Pancreas (tissue), 10 donors: ENCODE measurements at regions not wholly inside any gene's neighbourhood (a gene's known extent, or its start where the extent isn't known, plus 50 kb on each side); places are given as distances from the start of the nearest gene placed in this dataset.
"Not testable (repeated sequence)": the region's sequence is repeated elsewhere in the genome, so short reads cannot be mapped to it uniquely, and the experiment has no call there.

Experiments
- ATAC-seq, 4 donors: fragments of 200-7000 bp; cut with Tn5 transposase; one replicate each; pipeline versions ENCODE4 v1.8.0 to v1.9.1; 2020; ENCODE audit warnings: mild to moderate bottlenecking in 4 of 4, moderate library complexity in 4 of 4
- DNase-seq, 6 donors: peaks; one replicate each; pipeline ENCODE4 v3.0.0-alpha.2; 2020
- FAIRE-seq: peaks from 2 replicates; lab custom pipeline; 2012; peaks lifted over from hg19 to GRCh38; lab: Jason Lieb, UNC
- H3K27ac ChIP-seq, 4 donors: fragments of 200-600 bp; sonication (generic); 1 replicate in 3 of 4; 2 replicates in 1 of 4; pipeline versions ENCODE4 v1.5.0 to v1.8.0; 2020
- H3K27me3 ChIP-seq, 4 donors: fragments of 200-600 bp; one replicate each; pipeline ENCODE4 v1.8.0; 2021
- H3K36me3 ChIP-seq, 3 donors: fragments of 200-600 bp; sonication (generic) in 1 of 3; one replicate each; pipeline versions ENCODE4 v1.5.0 to v1.8.0; 2020 to 2021
- H3K4me1 ChIP-seq, 3 donors: fragments of 200-600 bp; one replicate each; pipeline ENCODE4 v1.8.0; 2021
- H3K4me3 ChIP-seq, 4 donors: fragments of 200-600 bp; sonication (generic) in 2 of 4; one replicate each; pipeline versions ENCODE4 v1.5.0 to v1.8.0; 2020 to 2021
- H3K9me3 ChIP-seq, 4 donors: fragments of 200-600 bp; one replicate each; pipeline ENCODE4 v1.8.0; 2021
- WGBS, 2 donors: extraction: QIAGEN DNeasy Blood & Tissue Kit; methylation state at CpG; one replicate each; pipeline ENCODE4 v1.1.7; 2013; 5-methylcytosine and 5-hydroxymethylcytosine counted together
- intact Hi-C, 3 donors: fragments of 100-400 bp; cut with DNase I; formaldehyde crosslinking; loops; one replicate each; pipeline versions ENCODE4 v1.11.1 to v1.14.2; 2022
- TF ChIP-seq, protein P1 (sequence below), 4 donors: fragments of 200-600 bp; sonication (generic) in 3 of 4; IDR thresholded peaks; one replicate each; pipeline versions ENCODE4 v1.5.0 to v1.8.0; 2021; ENCODE audit warnings: antibody characterized with exemption in 4 of 4
- donor health status: healthy with polysubstance abuse.
- donor health status: DM: no; HTN: no; CAD: no; lungs with moderate emphysema.
- donor health status: DM: no; HTN: no; CAD: no.
- donor health status: control.
- donor health status: control.
- donor health status: Bipolar disorder and iron deficiency.
- donor health status: DM: yes; HTN: yes; CAD: no.
- donor health status: DM: no; HTN: no; CAD: no.
- donor health status: DM: no; HTN: no; CAD: no.
- donor health status: DM: yes; HTN: yes; CAD: no.

DNA sequence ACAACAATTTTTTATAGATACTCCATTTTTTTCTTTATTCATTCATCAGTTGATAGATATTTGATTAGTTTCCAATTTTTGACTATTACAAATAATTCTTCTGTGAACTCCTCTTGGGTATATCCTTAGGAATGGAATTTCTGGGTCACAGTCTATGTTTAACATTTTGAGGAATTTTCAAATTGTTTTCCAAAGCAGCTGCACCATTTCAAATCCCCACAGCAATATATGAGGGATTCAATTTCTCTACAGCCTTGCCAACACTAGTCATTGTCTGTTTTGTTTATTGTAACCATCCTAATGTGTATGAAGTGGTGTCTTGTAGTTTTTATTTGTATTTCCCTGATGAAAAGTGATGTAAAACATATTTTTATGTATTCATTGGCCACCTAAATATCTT is 320.3 kb upstream of the DEFB112 start:
- DNase-seq (no peak), FAIRE-seq (no peak), ATAC-seq (no peak)
- intact Hi-C loops, result no loop called here
- H3K36me3 ChIP-seq, result no peaks in the 10 kb centered on the region
- no peaks in the 10 kb centered on the region for H3K4me1 ChIP-seq
- H3K9me3 ChIP-seq, result no peaks in the 10 kb centered on the region
- no peak overlapping the region for H3K4me3 ChIP-seq
- TF ChIP-seq, protein P1, sequence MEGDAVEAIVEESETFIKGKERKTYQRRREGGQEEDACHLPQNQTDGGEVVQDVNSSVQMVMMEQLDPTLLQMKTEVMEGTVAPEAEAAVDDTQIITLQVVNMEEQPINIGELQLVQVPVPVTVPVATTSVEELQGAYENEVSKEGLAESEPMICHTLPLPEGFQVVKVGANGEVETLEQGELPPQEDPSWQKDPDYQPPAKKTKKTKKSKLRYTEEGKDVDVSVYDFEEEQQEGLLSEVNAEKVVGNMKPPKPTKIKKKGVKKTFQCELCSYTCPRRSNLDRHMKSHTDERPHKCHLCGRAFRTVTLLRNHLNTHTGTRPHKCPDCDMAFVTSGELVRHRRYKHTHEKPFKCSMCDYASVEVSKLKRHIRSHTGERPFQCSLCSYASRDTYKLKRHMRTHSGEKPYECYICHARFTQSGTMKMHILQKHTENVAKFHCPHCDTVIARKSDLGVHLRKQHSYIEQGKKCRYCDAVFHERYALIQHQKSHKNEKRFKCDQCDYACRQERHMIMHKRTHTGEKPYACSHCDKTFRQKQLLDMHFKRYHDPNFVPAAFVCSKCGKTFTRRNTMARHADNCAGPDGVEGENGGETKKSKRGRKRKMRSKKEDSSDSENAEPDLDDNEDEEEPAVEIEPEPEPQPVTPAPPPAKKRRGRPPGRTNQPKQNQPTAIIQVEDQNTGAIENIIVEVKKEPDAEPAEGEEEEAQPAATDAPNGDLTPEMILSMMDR (IDR thresholded peaks at IDR 0.05), result no peak
- no peaks in the 10 kb centered on the region for H3K27me3 ChIP-seq
- no peak overlapping the region for H3K27ac ChIP-seq

DNA sequence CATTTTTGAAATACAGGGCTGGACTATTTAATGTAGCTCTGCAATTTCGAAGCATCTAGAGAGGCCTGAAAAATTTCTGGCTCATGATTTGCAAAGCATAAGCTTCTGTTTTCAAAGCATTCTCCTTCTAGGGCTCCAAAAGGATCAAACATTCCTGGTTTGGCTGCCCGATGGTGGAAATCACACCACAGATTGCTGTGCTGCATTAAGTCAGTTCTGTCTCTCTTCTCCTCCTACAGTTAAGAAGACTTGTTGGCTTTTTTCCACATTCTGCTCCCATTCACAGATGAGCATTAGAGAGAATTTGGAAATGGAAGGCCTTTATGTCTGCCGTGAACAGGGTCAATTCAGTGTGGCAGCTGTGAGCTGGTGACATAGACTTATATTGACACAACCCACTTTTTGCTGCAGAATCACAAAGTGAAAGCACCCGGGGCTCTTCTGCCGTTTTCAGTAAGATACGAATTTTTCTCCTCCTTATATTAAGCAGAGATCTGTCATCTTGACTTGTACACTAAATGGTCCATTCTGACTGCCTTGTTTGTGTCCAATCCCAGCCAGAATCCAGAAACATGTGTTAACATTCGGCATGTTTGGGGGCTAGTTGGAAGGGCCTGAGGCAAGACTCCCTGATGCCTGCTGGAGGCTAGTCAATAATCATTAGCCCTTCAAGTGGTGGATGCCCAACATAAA is 330.8 kb upstream of the DEFB112 start:
- FAIRE-seq, result no peak
- no peaks in the 10 kb centered on the region for H3K9me3 ChIP-seq
- no peak overlapping the region for H3K4me3 ChIP-seq
- no peaks in the 10 kb centered on the region for H3K4me1 ChIP-seq
- no peak for DNase-seq
- 42 to 55% methylated on average over 7 of the region's 7 CpGs for WGBS, 2 donors
- H3K27ac ChIP-seq, result no peak overlapping the region
- H3K36me3 ChIP-seq, result no peaks in the 10 kb centered on the region
- ATAC-seq, result no peak
- no peaks in the 10 kb centered on the region for H3K27me3 ChIP-seq
- TF ChIP-seq, protein P1 (IDR thresholded peaks at IDR 0.05), result no peak
- intact Hi-C loops, result no loop called here

DNA sequence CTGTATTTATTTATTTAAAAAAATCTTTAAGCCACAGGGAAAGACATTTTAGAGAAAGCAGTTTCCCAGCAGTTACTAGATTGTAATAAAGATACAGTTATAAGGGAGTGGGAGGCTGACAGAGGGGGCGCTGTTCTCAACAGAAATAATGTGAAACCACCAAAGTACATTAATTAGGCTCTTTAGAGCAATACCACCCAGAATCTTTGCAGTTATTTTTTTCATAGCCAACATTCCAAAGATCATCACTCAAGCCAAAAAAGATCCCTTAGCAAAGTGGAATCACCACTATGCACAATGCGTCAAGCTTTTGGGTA is 331.3 kb upstream of the DEFB112 start:
- Histone ChIP-seq H3K4me1 (no peaks in the 10 kb centered on the region), H3K4me3 (no peak overlapping the region), H3K9me3 (no peaks in the 10 kb centered on the region), H3K36me3 (no peaks in the 10 kb centered on the region), H3K27me3 (no peaks in the 10 kb centered on the region), H3K27ac (no peak overlapping the region)
- intact Hi-C loops, result no loop called here
- no peak for FAIRE-seq
- TF ChIP-seq, protein P1 (IDR thresholded peaks at IDR 0.05), result no peak
- ATAC-seq, result no peak
- DNase-seq, result no peak
- 37 to 42% methylated on average over 2 of the region's 2 CpGs for WGBS, 2 donors

DNA sequence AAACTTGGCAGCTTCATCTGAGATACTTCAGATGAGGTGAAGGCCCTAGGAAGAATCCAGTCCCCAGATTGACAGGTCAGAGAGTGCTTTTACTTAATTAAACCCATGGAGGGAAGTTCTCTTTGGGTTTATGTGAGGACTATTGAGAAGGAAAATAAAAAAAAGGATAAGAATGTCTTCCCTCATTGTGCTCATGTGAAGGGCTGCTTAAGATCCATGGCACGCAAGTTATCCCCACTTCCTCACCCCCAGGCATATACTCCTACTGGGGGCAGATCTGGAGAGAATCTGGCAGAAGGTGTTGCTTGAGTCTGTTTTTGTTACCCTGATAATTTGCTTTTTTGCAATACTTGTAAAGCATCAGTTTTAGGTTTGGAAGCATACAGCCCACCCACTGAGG is 322.9 kb upstream of the TFAP2D start:
- intact Hi-C loops, result no loop called here
- H3K27ac ChIP-seq, result no peak overlapping the region
- H3K36me3 ChIP-seq, result no peaks in the 10 kb centered on the region
- ATAC-seq (no peak), FAIRE-seq (no peak), DNase-seq (no peak)
- H3K27me3 ChIP-seq, result no peaks in the 10 kb centered on the region
- TF ChIP-seq, protein P1 (IDR thresholded peaks at IDR 0.05), result no peak
- H3K4me1 ChIP-seq, result no peaks in the 10 kb centered on the region
- no peaks in the 10 kb centered on the region for H3K9me3 ChIP-seq
- 83 to 93% methylated on average over 1 of the region's 1 CpG for WGBS, 2 donors
- no peak overlapping the region for H3K4me3 ChIP-seq

DNA sequence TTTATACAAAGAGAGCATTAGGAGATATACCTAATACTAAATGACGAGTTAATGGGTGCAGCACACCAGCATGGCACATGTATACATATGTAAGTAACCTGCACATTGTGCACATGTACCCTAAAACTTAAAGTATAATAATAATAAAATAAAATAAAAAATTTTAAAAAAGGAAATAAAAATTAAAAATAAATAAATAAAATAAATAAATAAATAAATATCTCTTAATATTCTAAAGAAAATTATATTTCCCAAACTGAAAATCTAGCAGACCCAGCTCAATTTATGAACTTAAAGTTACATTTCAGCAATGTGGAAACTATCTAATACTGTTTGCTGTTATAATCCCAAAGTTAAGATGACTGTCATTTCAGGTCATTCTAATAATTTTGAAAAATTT is 319.2 kb upstream of the TFAP2D start:
- FAIRE-seq, ATAC-seq, DNase-seq: not testable (repeated sequence)

More for the DNA sequence above, 319.2 kb upstream of the TFAP2D start:
- H3K27ac ChIP-seq, H3K4me3 ChIP-seq, H3K36me3 ChIP-seq, H3K27me3 ChIP-seq, H3K4me1 ChIP-seq, H3K9me3 ChIP-seq, intact Hi-C loops: not testable (repeated sequence)
- 52 to 71% methylated on average over 1 of the region's 1 CpG for WGBS, 2 donors
